H1 (cell line): ENCODE measurements at regions not wholly inside any gene's neighbourhood (a gene's known extent, or its start where the extent isn't known, plus 50 kb on each side); places are given as distances from the start of the nearest gene placed in this dataset.

Experiments used
- CBX5 ChIP-seq: fragments of 300-800, 300-1000 bp; sonication (generic); IDR thresholded peaks from 2 replicates; pipeline ENCODE4 v1.7.1; 2016; ENCODE audit warnings: antibody characterized with exemption, low read length, low read depth
- CEBPB ChIP-seq: IDR thresholded peaks from 2 replicates; pipeline ENCODE4 v1.6.1; 2012; ENCODE audit warnings: low read depth, low read length
- CTCF ChIP-seq, 3 experiments: IDR thresholded peaks; 1 replicate in 2 of 3; 2 replicates in 1 of 3; pipeline versions ENCODE4 v1.5.1 to v1.6.1; 2011; ENCODE audit warnings: low read length in 3 of 3, mild to moderate bottlenecking in 3 of 3, inconsistent platforms in 2 of 3, low read depth in 1 of 3, moderate library complexity in 1 of 3; ENCODE audit not compliant: insufficient read depth in 1 of 3; ENCODE audit errors: control extremely low read depth in 1 of 3
- EZH2 ChIP-seq: fragments of 200-600 bp; sonication (generic); IDR thresholded peaks from 2 replicates; pipeline ENCODE4 v1.7.1; 2012; ENCODE audit warnings: low read depth, mild to moderate bottlenecking, moderate library complexity, low read length, inconsistent platforms; ENCODE audit not compliant: severe bottlenecking
- MAFK ChIP-seq: IDR thresholded peaks from 2 replicates; pipeline ENCODE4 v1.6.1; 2012; ENCODE audit warnings: low read depth, mild to moderate bottlenecking, improper control_type of control experiment, low read length
- MAX ChIP-seq: IDR thresholded peaks from 2 replicates; pipeline ENCODE4 v1.6.1; 2012; ENCODE audit warnings: inconsistent platforms
- POLR2A ChIP-seq, 2 experiments: IDR thresholded peaks; 1 replicate in 1 of 2; 2 replicates in 1 of 2; pipeline ENCODE4 v1.6.1; 2011; ENCODE audit warnings: low read depth in 2 of 2, low read length in 2 of 2, mild to moderate bottlenecking in 2 of 2; ENCODE audit errors: control extremely low read depth in 1 of 2
- POLR2AphosphoS5 ChIP-seq: IDR thresholded peaks from 2 replicates; pipeline ENCODE4 v1.6.1; 2011; ENCODE audit warnings: low read depth, low read length
- RAD21 ChIP-seq, 2 experiments: IDR thresholded peaks in 1 of 2; conservative IDR thresholded peaks in 1 of 2; 2 replicates each; pipeline ENCODE4 v1.6.1; 2011; ENCODE audit warnings: low read depth in 2 of 2, low read length in 2 of 2, improper control_type of control experiment in 1 of 2, inconsistent platforms in 1 of 2, mild to moderate bottlenecking in 1 of 2, moderate library complexity in 1 of 2
- SP1 ChIP-seq: IDR thresholded peaks from 2 replicates; pipeline ENCODE4 v1.6.1; 2011; ENCODE audit warnings: low read depth, low read length
- TF ChIP-seq, protein P1 (sequence below): IDR thresholded peaks from 2 replicates; pipeline ENCODE4 v1.6.1; 2011; ENCODE audit warnings: low read length, improper control_type of control experiment
- TF ChIP-seq, protein P2 (sequence below): IDR thresholded peaks from 2 replicates; pipeline ENCODE4 v1.6.1; 2012; ENCODE audit warnings: inconsistent platforms

GRCh38 chr1:82494117-82494516 is 693.4 kb downstream of the ADGRL2 start:
- TF ChIP-seq EZH2, result no peak
- TF ChIP-seq SP1, result no peak
- no peak for TF ChIP-seq MAFK
- TF ChIP-seq CBX5, result no peak
- no peak for TF ChIP-seq CEBPB
- TF ChIP-seq, protein P1, sequence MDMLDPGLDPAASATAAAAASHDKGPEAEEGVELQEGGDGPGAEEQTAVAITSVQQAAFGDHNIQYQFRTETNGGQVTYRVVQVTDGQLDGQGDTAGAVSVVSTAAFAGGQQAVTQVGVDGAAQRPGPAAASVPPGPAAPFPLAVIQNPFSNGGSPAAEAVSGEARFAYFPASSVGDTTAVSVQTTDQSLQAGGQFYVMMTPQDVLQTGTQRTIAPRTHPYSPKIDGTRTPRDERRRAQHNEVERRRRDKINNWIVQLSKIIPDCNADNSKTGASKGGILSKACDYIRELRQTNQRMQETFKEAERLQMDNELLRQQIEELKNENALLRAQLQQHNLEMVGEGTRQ, result no peak
- no peak for TF ChIP-seq CTCF (IDR thresholded peaks at IDR 0.05; ENCODE audit: control extremely low read depth in 1 of 3, insufficient read depth in 1 of 3, low read depth in 1 of 3, low read length in 3 of 3)
- TF ChIP-seq, protein P2, sequence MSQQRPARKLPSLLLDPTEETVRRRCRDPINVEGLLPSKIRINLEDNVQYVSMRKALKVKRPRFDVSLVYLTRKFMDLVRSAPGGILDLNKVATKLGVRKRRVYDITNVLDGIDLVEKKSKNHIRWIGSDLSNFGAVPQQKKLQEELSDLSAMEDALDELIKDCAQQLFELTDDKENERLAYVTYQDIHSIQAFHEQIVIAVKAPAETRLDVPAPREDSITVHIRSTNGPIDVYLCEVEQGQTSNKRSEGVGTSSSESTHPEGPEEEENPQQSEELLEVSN, result no peak
- TF ChIP-seq POLR2AphosphoS5, result no peak
- TF ChIP-seq MAX, result no peak
- TF ChIP-seq POLR2A (IDR thresholded peaks at IDR 0.05; ENCODE audit: control extremely low read depth in 1 of 2, low read depth in 2 of 2, low read length in 2 of 2), result no peak
- no peak for TF ChIP-seq RAD21 (IDR thresholded peaks at IDR 0.05 in 1 of 2, conservative IDR thresholded peaks at IDR 0.05 in 1 of 2; ENCODE audit: low read depth in 2 of 2, low read length in 2 of 2)
